Glomerular visceral epithelial cell (primary cell): ENCODE measurements at regions not wholly inside any gene's neighbourhood (a gene's known extent, or its start where the extent isn't known, plus 50 kb on each side); places are given as distances from the start of the nearest gene placed in this dataset.
A peak's percentile ranks its signal among the peaks of the same experiment; 100 is the strongest.

Experiments used
- DNase-seq: peaks from one replicate; pipeline ENCODE4 v3.0.0-alpha.2; 2016; ENCODE audit errors: extremely low spot score

DNA sequence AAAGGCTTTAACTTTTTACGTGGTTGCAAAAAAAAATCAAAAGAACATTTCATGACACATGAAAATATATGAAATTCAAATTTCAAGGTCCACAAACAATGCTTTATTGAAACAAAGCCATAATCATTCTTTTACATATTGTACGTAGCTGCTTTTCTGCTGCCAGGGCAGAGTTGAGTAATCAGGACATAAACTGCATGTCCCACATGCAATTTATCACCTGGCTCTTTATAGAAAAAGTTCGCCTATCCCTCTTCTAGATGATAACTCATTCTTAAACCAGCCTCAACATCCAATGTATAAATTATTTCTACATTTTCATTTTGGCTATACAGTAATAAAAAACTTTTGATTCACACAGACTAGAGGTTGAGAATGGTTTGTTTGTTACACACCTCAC, 154.9 kb downstream of the AXIN2 start:
- DNase-seq = no peak

DNA sequence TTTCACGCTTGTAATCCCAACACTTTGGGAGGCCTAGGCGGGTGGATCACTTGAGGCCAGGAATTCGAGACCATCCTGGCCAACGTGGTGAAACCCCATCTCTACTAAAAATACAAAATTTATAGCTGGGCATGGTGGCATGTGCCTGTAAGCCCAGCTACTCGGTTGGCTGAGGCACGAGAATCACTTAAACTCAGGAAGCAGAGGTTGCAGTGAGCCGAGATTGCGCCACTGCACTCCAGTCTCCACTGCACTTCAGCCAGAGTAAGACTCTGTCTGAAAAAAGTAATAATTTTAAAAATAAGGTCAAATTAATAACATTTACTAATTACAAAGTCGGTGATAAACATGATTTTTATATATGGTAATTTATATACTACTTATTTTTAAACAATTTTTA, 155.9 kb downstream of the AXIN2 start:
- no peak for DNase-seq

DNA sequence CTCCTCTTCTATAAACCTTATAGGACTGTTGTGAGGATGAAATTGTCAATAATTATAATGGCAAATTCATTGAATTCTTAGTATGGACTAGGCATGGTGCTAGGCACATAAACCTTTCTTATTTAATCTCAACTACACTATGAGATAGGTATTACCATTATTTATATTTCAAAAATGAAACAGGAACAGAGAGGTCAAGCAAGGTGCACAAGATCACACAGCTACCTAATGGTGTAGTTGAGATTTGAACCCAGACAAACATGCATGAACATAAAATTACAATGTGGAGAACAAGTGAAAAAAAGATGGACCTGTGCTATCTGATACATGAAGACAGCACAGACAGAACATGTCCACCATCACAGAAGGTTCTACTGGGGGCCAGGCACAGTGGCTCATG, 156.7 kb downstream of the AXIN2 start:
- no peak for DNase-seq

DNA sequence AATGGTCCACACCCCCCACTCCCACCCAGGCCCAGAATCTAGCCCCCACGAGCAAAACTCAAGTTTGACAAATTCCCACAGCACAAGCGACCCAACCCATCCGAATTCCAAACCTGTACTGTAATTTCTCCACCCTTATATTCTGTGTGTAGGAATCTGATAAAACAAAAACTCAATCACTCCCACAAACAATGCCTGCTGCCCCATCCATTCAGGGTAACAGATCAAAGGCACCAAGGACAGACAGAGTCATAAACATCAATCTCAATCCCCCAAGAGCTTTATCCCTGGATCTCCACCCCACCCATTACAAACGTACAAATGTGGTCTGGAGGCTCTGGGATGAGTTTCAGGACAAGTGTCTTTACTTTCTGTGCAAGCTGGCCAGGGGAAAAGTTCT, 157.8 kb downstream of the AXIN2 start:
- no peak for DNase-seq

DNA sequence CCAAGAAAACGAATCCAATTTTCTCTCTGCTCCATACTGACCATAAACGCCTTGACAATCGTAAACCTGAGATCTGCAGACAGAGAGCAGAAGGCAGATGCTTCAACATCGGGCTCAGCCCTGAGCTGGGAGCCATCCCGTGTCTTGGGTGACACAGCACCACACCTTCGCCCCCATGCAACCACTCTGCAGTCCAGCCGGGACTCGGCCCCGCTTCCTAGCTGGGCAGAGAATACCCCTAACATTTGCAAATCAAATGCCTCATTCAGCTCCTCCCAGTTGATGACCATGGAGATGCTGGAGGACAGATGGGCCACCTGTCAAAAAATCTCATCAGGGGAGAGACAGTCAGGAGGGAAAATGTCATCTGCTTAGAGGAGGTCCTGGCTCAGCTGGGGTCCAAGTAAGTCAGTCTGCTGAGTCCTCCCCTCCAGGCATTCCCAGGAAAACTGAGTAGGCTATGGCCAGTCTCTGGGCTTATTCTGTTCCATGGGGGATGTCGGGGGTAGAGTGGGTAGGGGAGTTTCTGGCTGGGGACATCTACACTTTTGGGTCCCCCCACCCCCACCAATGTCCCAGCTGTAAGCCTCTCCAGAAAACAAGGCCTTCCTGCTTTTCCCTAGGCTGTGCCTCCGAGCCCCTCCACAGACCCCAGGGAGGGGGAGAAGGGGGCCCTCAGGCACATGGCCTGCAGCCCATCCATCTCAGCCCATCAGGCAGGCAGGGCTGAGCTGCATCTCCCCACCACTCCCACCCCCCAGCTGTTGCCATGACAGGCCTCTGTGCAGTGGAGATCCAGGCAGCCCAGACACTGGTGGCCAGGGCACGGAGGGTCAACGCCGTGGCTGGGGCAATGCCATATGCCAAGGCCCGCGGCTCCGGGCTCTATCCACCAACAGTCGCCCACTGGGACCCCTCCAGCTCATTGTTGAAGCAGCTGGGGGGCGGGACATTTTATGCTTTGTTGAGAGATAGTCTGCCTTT, 158.6 kb downstream of the AXIN2 start:
- no peak for DNase-seq

DNA sequence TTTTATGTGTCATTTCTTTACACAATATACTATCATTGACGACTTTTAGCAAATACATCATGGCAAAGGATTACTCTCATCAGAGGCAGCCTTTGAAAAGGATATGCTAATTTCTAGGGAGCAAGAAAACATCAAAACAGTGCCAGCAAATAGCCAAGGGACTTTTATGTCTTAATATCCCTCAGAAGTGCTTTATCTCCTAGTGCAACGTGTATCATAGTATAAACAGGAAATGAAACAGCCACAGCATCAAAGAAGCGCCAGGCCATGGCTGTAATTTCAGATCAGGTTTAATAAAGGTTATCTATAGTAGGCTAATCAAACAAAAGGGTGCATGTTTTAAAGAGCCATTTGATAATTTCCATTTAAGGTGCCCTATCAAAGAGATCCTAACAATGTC, 159.9 kb downstream of the AXIN2 start:
- DNase-seq = no peak

DNA sequence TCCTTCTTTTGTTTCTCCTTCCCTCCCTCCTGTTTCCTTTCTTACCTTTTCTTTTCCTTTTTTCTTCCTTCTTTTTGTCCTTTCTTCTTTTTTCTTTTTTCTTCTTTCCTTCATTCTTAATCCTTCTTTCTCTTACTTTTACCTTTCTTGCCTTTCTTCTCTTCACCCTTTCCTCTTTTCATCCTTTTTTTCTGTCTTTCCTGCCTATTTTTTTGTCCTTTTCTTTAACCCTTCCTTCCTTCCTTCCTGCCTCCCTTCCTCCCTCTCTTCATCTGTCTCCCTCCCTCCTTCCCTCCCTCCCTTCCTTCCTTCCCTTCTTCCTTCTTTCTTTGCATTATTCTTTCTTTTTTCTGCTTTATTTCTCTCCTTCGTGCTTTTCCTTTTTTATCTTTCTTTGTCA, 160.7 kb downstream of the AXIN2 start:
- no peak for DNase-seq

DNA sequence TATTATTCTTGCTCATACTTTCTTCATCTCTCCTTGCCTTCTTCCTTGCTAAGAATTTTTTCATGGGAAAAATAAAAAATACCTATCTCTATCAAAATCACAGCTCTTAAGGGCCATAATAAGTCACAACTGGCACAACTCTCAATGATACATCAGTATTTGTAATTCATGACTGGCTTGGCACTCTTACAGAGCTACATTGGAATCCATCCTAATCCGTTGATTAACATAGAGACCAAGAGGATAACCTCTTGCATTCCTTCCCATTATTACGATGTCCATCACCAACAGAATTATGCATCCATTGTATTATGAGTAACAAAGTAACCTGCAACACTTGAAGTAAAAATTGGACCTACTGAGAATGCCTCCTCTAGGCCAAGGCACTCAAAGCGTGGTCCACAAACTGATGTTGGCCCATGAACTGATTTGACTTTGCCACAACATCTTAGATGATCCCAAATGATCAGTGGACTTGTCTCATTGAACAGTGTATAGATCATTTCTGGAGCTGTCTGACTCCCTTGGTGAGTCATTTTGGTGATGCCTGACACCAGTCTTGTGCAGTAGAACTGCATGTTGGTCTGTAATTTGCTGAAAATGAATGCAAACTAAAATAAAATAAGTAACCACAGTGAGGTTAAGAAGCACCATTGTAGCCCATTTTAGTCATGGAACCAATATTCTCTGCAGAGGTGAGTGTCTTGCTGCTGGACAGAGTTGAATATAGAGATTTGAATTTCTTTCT, 163.2 kb downstream of the AXIN2 start:
- DNase-seq = no peak

DNA sequence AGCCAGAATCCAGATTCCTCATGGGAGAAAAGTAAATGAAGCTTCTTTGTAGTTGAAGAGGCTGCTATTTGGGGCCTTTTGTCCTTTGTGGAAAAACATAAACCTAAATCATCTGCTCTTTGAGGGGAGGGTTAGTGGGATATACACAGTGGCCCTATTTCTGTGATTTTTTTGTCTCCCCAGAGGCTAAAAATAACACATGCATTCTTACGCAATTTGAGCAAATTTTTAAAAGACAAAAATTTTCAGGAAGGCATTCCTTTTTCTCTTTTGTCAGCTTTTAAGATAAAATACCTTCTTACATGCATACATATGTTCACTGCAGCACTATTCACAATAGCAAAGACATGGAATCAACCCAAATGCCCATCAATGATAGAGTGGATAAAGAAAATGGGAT, 165.5 kb downstream of the AXIN2 start:
- no peak for DNase-seq

DNA sequence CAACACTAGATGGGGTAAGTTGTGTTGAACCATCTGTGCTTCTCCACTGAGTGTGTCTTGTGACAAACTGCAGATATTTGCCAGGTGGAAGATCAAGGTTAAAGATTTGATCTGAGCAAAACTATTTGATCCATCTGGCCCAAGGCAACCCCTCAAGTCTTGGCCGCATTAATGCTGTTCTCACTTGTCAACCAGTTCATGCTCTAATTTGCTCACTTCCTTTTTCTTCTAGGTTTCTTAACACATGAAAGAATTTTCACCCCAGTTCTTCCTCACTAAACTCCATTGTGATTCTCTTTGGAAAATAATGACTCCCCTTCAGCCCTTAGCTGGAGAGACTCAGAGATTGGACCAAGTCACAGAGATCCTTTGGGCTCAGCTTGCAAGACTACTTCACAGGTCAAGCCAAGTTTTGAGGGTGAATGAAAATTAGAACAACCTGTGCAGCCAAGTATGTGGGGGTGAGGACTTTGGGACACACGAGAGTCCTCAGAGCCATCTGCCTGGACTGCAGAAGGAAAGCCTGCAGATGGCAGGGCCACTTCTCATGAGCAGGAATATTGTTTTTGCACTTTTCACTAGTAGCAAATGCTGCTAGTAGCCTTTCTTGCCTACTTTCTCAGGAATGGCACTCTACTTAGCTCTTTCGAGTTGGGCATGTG, 166.5 kb downstream of the AXIN2 start:
- DNase-seq = no peak

DNA sequence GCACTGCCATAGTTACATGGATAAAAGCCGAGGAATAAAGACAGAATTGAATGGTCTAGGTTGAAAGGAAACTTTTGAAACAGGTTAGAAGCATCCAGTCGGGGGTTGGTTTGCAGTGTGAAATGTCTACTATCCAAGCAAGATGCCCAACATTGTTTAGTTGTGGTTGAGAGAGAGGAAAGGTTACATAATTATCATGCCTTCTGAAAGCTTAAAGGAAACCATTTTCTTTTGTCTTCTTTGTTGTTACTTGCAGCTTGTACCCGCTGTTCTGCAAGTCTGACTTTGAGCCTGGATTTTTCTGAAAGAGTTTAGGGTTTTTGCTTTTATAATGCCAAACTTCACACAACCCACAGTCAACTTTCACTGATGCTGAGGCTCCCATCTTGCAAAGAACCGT, 167.9 kb downstream of the AXIN2 start:
- DNase-seq = no peak

DNA sequence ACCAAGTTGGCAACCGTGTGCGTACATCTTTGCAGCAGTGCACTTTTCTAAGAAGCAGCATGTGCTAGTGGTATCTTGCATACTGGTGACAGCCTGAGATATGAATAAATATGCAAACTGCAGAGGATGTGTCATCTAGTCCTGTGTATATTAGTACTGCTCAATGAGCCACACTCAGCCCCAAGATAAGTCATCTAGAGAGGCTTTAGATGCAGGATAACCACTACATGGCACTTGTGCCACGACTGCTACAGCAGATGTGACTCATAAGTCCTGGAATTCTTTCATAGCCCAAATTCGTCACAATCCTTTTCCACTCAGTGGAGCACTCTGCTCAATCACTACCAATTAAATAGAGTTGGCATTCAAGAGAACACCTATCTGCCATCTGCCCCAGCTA, 171.5 kb downstream of the AXIN2 start:
- DNase-seq = peak; percentile 42

DNA sequence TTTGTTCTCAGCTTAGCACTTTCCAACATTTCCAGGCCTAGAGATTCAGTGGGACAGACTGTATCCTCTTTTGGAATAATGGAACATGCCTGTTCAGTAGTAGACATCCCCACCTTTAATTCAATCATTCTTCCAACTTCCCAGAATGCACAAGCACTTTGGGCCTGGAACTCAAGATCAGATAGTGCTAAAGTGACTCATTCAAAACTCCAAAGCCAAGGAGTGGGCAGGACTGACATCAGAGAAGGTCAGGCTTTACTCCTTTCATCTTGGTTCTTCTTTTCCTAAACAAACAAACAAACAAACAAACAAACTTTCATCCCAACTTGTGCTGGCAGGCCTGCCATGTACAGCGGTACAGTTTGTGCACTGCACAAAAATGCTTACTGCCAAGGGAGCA, 172.0 kb downstream of the AXIN2 start:
- no peak for DNase-seq

DNA sequence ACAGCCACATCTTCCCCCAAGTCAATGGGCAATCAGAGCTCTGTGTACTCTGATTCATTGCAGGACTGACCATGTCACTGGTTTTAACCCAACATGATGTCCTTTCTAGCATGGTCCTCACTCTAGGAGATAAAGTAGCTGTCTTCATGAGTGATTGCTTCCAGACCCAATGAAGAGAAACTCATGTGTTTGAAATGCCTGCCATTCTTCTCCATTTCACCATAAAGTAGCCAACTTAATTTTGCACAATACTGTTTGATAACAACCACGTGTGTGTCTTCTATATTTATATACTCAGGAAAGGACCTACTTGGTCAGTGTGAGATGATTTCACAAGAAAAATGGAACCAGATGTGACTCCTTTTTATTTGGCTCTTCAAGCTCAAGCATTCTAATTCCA, 172.5 kb downstream of the AXIN2 start:
- no peak for DNase-seq

DNA sequence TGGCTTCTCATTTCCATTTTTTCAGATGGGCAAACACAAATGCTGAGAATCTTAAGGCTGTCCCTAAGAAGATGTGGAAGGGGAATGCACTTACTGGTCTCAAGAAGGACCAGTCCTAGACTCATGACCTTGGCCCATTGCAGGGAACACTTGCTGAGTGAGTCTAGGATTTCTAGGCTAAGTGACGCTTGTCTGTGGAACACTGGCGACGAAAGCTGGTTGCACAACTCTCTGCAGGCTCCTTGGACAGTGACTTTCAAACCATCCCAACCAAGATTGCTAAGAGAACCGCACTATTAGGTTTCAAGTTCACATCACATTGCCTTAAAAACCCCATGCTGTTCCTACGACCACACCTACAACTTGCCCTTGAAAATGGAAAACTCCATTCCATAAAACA, 174.1 kb downstream of the AXIN2 start:
- DNase-seq = no peak

DNA sequence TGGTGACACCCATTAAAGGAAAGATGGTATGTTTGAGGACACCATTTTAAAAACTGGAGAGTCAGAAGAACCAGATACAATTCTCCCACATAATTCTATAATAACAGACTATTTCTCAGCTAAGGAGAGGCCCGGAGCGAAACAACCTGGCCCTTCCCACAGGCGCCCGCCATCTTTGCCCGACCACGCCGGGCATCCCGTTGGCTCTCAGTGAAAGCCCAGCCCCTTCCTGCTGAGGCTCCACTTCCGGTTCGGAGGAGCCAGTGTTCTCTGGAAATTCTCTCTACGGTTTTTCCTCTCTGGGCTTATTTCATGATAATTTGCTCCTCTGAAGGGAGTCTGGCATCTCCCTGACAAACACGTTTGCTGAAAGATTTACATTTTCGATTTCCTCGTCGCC, 175.7 kb downstream of the AXIN2 start:
- no peak for DNase-seq

DNA sequence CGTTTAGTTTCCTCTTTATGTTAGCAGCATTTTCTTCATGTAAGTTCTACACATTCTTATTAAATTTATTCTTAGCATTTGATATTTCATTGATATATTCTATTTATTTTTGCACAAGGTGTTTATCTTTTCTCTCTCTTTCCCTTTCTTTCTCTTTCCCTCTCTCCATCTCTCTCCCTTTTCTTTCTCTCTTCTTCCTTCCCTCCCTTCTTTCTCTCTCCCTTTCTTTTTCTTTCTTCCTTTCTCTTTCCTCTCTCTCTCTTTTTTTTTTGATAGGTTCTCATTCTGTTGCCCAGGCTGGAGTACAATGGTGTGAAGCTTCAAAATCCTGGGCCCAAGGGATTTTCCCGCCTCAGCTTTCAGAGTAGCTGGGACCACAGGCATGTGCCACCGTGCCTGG, 176.4 kb downstream of the AXIN2 start:
- no peak for DNase-seq

DNA sequence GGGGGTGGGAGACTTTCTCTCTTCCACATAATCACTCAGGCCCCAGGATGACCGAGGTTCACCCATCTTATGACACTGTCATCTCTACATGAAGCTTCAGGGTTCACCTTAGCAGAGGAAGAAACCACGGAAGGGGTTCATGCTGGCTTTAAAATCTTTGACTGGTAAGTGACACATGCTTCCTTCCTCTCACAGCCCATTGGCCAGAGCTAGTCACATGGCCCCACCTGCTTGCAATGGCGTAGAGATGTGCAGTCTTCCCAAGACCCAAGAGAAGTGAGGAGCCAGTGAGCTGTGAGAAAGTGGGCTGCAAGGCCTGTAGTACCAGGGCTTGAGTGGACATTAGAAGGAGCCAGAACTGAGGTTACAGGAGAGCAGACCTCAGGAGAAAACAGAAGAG, 180.3 kb downstream of the AXIN2 start:
- no peak for DNase-seq

DNA sequence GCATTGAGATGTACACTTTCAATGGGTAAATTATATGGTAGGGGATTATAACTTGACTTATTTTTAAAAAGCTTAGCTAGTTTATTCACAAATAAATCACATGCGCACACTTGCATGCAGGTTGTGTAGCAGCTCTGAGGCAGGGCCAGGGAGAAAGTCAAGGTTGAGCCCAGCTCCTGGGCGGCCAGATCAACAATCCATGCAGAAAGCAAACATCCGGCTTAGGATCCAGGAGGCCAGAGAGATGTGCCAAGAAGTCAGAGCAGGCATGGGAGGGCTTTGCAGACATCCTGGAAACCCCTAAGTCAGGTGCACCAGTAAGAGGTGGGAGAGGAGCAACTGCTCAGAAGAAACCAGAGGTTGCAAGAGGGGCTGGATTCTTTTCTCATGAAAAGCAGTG, 186.5 kb downstream of the AXIN2 start:
- DNase-seq = no peak

DNA sequence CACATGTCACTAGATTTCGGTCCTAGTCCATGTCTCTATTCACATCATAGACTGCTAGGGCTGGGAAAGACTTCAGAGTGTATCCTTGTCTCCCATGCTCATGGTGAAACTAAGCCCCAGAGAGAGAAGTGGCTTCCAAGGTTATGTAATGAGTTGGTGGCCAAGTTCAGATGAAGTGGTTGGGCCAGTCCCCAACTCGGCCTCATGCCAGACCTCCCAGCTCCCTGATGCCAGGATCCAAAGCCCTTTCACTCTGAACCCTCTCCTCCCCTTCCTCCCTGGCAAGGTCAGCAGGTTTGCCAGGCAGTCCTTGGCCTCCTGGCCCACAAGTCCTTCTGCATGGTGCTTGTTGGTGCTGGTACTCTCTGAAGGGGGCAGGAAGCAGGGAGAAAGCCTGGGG, 189.7 kb downstream of the AXIN2 start:
- DNase-seq = no peak

DNA sequence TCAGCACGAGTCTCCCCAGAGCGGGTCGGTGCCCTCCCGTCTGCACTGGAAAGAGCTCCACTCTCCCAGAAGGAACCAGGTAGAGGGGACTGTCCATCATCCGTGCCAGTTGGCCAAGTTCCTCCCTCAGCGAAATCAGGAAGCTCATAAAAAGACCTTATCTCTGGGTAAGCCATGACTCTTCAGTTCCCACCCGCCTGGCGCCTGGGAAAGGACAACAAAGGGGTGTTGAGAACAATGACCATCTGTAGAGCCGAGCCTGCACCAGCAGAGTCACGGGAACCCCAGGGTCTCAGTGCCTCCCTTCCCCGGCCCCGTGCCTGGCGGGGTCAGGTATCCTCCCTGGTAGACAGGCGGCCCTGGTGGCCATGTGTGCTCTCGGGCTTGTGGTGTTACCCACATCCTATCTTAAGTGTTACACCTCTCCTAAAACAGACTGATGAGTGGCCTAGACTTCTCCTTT, 190.7 kb downstream of the AXIN2 start:
- DNase-seq = no peak

DNA sequence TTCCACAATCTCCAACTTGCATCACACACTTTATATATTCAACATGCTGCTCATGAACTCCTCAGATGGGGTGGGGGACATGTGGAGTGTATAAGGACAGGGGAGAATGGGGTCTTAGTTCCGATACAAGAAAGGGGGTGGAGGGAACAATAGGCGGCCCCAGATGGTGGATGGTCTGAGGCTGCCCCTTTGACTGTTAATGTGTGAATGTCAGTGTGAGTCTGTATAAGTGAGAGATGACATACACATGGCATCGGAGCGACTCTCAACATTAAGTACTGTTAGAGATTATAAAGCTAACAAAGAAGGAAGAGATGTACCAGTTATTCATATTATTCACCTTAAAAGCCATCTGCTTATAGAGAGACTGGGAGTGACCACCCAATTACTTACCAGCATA, 193.1 kb downstream of the AXIN2 start:
- no peak for DNase-seq
